Lower lobe of right lung (tissue), 2 donors: ENCODE measurements at regions not wholly inside any gene's neighbourhood (a gene's known extent, or its start where the extent isn't known, plus 50 kb on each side); places are given as distances from the start of the nearest gene placed in this dataset.
A peak's percentile ranks its signal among the peaks of the same experiment; 100 is the strongest.

ENCODE experiments used
- ATAC-seq, 2 donors: fragments of 200-7000 bp; cut with Tn5 transposase; one replicate each; pipeline ENCODE4 v1.9.1; 2020 to 2022; ENCODE audit warnings: mild to moderate bottlenecking in 2 of 2, moderate library complexity in 2 of 2
- DNase-seq: peaks from one replicate; pipeline ENCODE4 v3.0.0-alpha.2; 2020
- H3K27ac ChIP-seq: fragments of 200-600 bp; one replicate; pipeline ENCODE4 v1.8.0; 2022
- H3K27me3 ChIP-seq: fragments of 200-600 bp; one replicate; pipeline ENCODE4 v1.8.0; 2022; ENCODE audit warnings: low read depth
- H3K36me3 ChIP-seq: fragments of 200-600 bp; one replicate; pipeline ENCODE4 v1.8.0; 2022; ENCODE audit warnings: mild to moderate bottlenecking
- H3K4me1 ChIP-seq: fragments of 200-600 bp; one replicate; pipeline ENCODE4 v1.8.0; 2022
- H3K4me3 ChIP-seq: fragments of 200-600 bp; one replicate; pipeline ENCODE4 v1.8.0; 2022; ENCODE audit warnings: mild to moderate bottlenecking
- H3K9me3 ChIP-seq: fragments of 200-600 bp; one replicate; pipeline ENCODE4 v1.8.0; 2022
- CTCF ChIP-seq: fragments of 200-600 bp; IDR thresholded peaks from one replicate; pipeline ENCODE4 v1.8.0; 2022; ENCODE audit warnings: antibody characterized with exemption, mild to moderate bottlenecking
- intact Hi-C: fragments of 100-400 bp; cut with DNase I; formaldehyde crosslinking; loops from one replicate; pipeline ENCODE4 v1.11.0; 2022
- donor health status: DM: no; HTN: yes; CAD: no; lungs with severe emphysema.

- H3K36me3 ChIP-seq = no peaks in the 10 kb centered on the region
- H3K27me3 ChIP-seq = no peaks in the 10 kb centered on the region
- H3K4me3 ChIP-seq = no peak overlapping the region
- no peak for TF ChIP-seq CTCF
- no peaks in the 10 kb centered on the region for H3K4me1 ChIP-seq
- no peaks in the 10 kb centered on the region for H3K9me3 ChIP-seq
- DNase-seq (no peak), ATAC-seq (no peak)
- no peak overlapping the region for H3K27ac ChIP-seq
- intact Hi-C loops = no loop called here
These were observed 662.9 kb upstream of the ID2 start for GRCh38 chr2:8018956-8019355.

GRCh38 chr2:8019934-8020333 lies 661.9 kb upstream of the ID2 start:
- intact Hi-C loops = no loop called here
- no peak for ATAC-seq
- no peak for DNase-seq
- H3K27me3 ChIP-seq = no peaks in the 10 kb centered on the region
- no peaks in the 10 kb centered on the region for H3K36me3 ChIP-seq
- no peaks in the 10 kb centered on the region for H3K4me1 ChIP-seq
- no peaks in the 10 kb centered on the region for H3K9me3 ChIP-seq
- TF ChIP-seq CTCF = no peak
- no peak overlapping the region for H3K4me3 ChIP-seq
- H3K27ac ChIP-seq = no peak overlapping the region

GRCh38 chr2:8021921-8022320 lies 659.9 kb upstream of the ID2 start:
- intact Hi-C loops = no loop called here
- Histone ChIP-seq H3K27me3 (no peaks in the 10 kb centered on the region), H3K4me1 (no peaks in the 10 kb centered on the region), H3K36me3 (no peaks in the 10 kb centered on the region), H3K4me3 (no peak overlapping the region), H3K27ac (no peak overlapping the region), H3K9me3 (no peaks in the 10 kb centered on the region)
- DNase-seq = no peak
- TF ChIP-seq CTCF = no peak
- ATAC-seq = no peak

- DNase-seq (no peak), ATAC-seq (peak; percentile 47 to 59)
- Histone ChIP-seq H3K27ac (no peak overlapping the region), H3K9me3 (no peaks in the 10 kb centered on the region), H3K4me3 (no peak overlapping the region), H3K36me3 (no peaks in the 10 kb centered on the region), H3K4me1 (no peaks in the 10 kb centered on the region), H3K27me3 (no peaks in the 10 kb centered on the region)
- intact Hi-C loops = no loop called here
- TF ChIP-seq CTCF = no peak
These were observed 658.8 kb upstream of the ID2 start for GRCh38 chr2:8022908-8023640.

- no peaks in the 10 kb centered on the region for H3K36me3 ChIP-seq
- no peak for DNase-seq
- H3K4me1 ChIP-seq = no peaks in the 10 kb centered on the region
- ATAC-seq = no peak
- H3K4me3 ChIP-seq = no peak overlapping the region
- H3K27me3 ChIP-seq = no peaks in the 10 kb centered on the region
- no peak overlapping the region for H3K27ac ChIP-seq
- TF ChIP-seq CTCF = no peak
- no peaks in the 10 kb centered on the region for H3K9me3 ChIP-seq
- intact Hi-C loops = no loop called here
These were observed 657.4 kb upstream of the ID2 start for GRCh38 chr2:8024506-8024905.
